HepG2 (cell line): ENCODE measurements at regions not wholly inside any gene's neighbourhood (a gene's known extent, or its start where the extent isn't known, plus 50 kb on each side); places are given as distances from the start of the nearest gene placed in this dataset.

ENCODE experiments used
- BCLAF1 ChIP-seq: fragments of 450-650 bp; IDR thresholded peaks from 2 replicates; pipeline ENCODE4 v1.6.1; 2017; ENCODE audit warnings: mild to moderate bottlenecking
- BORCS8-MEF2B ChIP-seq: sonication (generic); formaldehyde crosslinking; IDR thresholded peaks from 2 replicates; pipeline ENCODE4 v1.8.0; 2022; ENCODE audit warnings: mild to moderate bottlenecking, missing genetic modification reagents
- FOXK1 ChIP-seq: sonication (generic); formaldehyde crosslinking; IDR thresholded peaks from 2 replicates; pipeline ENCODE4 v1.4.0; 2020; ENCODE audit warnings: low read depth, missing genetic modification reagents, borderline replicate concordance
- JUNB ChIP-seq: sonication (generic); formaldehyde crosslinking; IDR thresholded peaks from 2 replicates; pipeline ENCODE4 v1.8.0; 2022; ENCODE audit warnings: missing genetic modification reagents, mild to moderate bottlenecking, borderline replicate concordance
- JUND ChIP-seq: sonication (generic); formaldehyde crosslinking; IDR thresholded peaks from 2 replicates; pipeline ENCODE4 v1.8.0; 2022; ENCODE audit warnings: mild to moderate bottlenecking, missing genetic modification reagents
- KLF11 ChIP-seq: IDR thresholded peaks from 2 replicates; pipeline ENCODE4 v1.6.1; 2016; ENCODE audit warnings: missing compliant biosample characterization
- KLF6 ChIP-seq: IDR thresholded peaks from 2 replicates; pipeline ENCODE4 v1.8.0; 2016; ENCODE audit warnings: missing biosample characterization, missing genetic modification reagents
- LBX2 ChIP-seq: sonication (generic); formaldehyde crosslinking; IDR thresholded peaks from 2 replicates; pipeline ENCODE4 v1.5.0; 2020; ENCODE audit warnings: missing genetic modification reagents, mild to moderate bottlenecking, borderline replicate concordance
- MAFK ChIP-seq, 2 experiments: IDR thresholded peaks in 1 of 2; conservative IDR thresholded peaks in 1 of 2; 2 replicates each; pipeline ENCODE4 v1.6.1; 2011; ENCODE audit warnings: improper control_type of control experiment in 2 of 2, low read length in 2 of 2
- MTF2 ChIP-seq: sonication (generic); formaldehyde crosslinking; IDR thresholded peaks from 2 replicates; pipeline ENCODE4 v1.5.0; 2020; ENCODE audit warnings: missing genetic modification reagents, borderline replicate concordance
- NR2F2 ChIP-seq: IDR thresholded peaks from 2 replicates; pipeline ENCODE4 v1.6.1; 2012; ENCODE audit warnings: low read depth, inconsistent platforms, borderline replicate concordance
- NR2F6 ChIP-seq, 2 experiments: IDR thresholded peaks; 2 replicates each; pipeline ENCODE4 v1.6.1; 2016; ENCODE audit warnings: antibody characterized with exemption in 1 of 2, mild to moderate bottlenecking in 1 of 2
- RCOR2 ChIP-seq: IDR thresholded peaks from 2 replicates; pipeline ENCODE4 v1.6.1; 2016; ENCODE audit warnings: missing biosample characterization, missing genetic modification reagents
- RFXANK ChIP-seq: IDR thresholded peaks from 2 replicates; pipeline ENCODE4 v1.6.1; 2016
- SOX6 ChIP-seq, 2 experiments: fragments of 450-650 bp in 1 of 2; sonication (generic) in 1 of 2; formaldehyde crosslinking in 1 of 2; IDR thresholded peaks; 2 replicates each; pipeline versions ENCODE4 v1.4.0 to v1.6.1; 2017 to 2020; ENCODE audit warnings: antibody characterized with exemption in 1 of 2, mild to moderate bottlenecking in 1 of 2, missing genetic modification reagents in 1 of 2
- SP2 ChIP-seq: sonication (generic); formaldehyde crosslinking; IDR thresholded peaks from 2 replicates; pipeline ENCODE4 v1.5.1; 2020; ENCODE audit warnings: mild to moderate bottlenecking, missing genetic modification reagents
- TERF1 ChIP-seq: sonication (generic); formaldehyde crosslinking; IDR thresholded peaks from 2 replicates; pipeline ENCODE4 v1.8.0; 2022; ENCODE audit warnings: mild to moderate bottlenecking, missing genetic modification reagents, moderate library complexity
- TRIM24 ChIP-seq: sonication (generic); formaldehyde crosslinking; IDR thresholded peaks from 2 replicates; pipeline ENCODE4 v1.8.0; 2022; ENCODE audit warnings: mild to moderate bottlenecking, missing genetic modification reagents
- ZNF281 ChIP-seq: sonication (generic); formaldehyde crosslinking; IDR thresholded peaks from 2 replicates; pipeline ENCODE4 v1.4.0; 2020; ENCODE audit warnings: missing genetic modification reagents, borderline replicate concordance
- ZNF34 ChIP-seq: sonication (generic); formaldehyde crosslinking; IDR thresholded peaks from 2 replicates; pipeline ENCODE4 v1.4.0; 2020; ENCODE audit warnings: mild to moderate bottlenecking, missing genetic modification reagents, borderline replicate concordance
- ZNF564 ChIP-seq: sonication (generic); formaldehyde crosslinking; IDR thresholded peaks from 2 replicates; pipeline ENCODE4 v1.8.1; 2023; ENCODE audit warnings: mild to moderate bottlenecking, missing genetic modification reagents
- ZNF580 ChIP-seq: IDR thresholded peaks from 2 replicates; pipeline ENCODE4 v1.6.1; 2016; ENCODE audit warnings: low read depth, borderline replicate concordance
- ZNF704 ChIP-seq: sonication (generic); formaldehyde crosslinking; IDR thresholded peaks from 2 replicates; pipeline ENCODE4 v1.8.1; 2023; ENCODE audit warnings: mild to moderate bottlenecking, inconsistent platforms, moderate library complexity, missing genetic modification reagents, borderline replicate concordance

- TF ChIP-seq ZNF704, result no peak
- no peak for TF ChIP-seq SP2 (CRISPR knock-in tag)
- no peak for TF ChIP-seq KLF6
- no peak for TF ChIP-seq TRIM24 (CRISPR knock-in tag)
- TF ChIP-seq JUNB (CRISPR knock-in tag), result no peak
- no peak for TF ChIP-seq ZNF34 (CRISPR knock-in tag)
- TF ChIP-seq NR2F6 (IDR thresholded peaks at IDR 0.05), result no peak
- peak; percentile 52; the same call in 1 of the 2 replicates for TF ChIP-seq NR2F6 (CRISPR knock-in tag; IDR thresholded peaks at IDR 0.05)
- TF ChIP-seq BCLAF1, result no peak
- TF ChIP-seq ZNF564, result no peak
- TF ChIP-seq RCOR2 (CRISPR knock-in tag), result 0 out of 2 replicates have a peak, but pooled peaks have one; percentile 43
- TF ChIP-seq MAFK (conservative IDR thresholded peaks at IDR 0.05 in 1 of 2, IDR thresholded peaks at IDR 0.05 in 1 of 2; ENCODE audit: low read length in 2 of 2), result no peak
- no peak for TF ChIP-seq ZNF580
- TF ChIP-seq ZNF281, result no peak
- TF ChIP-seq NR2F2, result 0 out of 2 replicates have a peak, but pooled peaks have one; percentile 32
- TF ChIP-seq FOXK1 (CRISPR knock-in tag), result 0 out of 2 replicates have a peak, but pooled peaks have one; percentile 27
- TF ChIP-seq SOX6 (IDR thresholded peaks at IDR 0.05), result no peak
- TF ChIP-seq SOX6 (CRISPR knock-in tag; IDR thresholded peaks at IDR 0.05), result peak; percentile 82
- no peak for TF ChIP-seq MTF2 (CRISPR knock-in tag)
- no peak for TF ChIP-seq LBX2 (CRISPR knock-in tag)
- TF ChIP-seq BORCS8-MEF2B (CRISPR knock-in tag), result no peak
- no peak for TF ChIP-seq TERF1
- TF ChIP-seq JUND (CRISPR knock-in tag), result no peak
- TF ChIP-seq RFXANK (CRISPR knock-in tag), result no peak
- no peak for TF ChIP-seq KLF11 (CRISPR knock-in tag)
Measured at GRCh38 chr1:94759188-94759587, 61.0 kb upstream of the SLC44A3 start (continued).
